Fibroblast of the aortic adventitia (primary cell): ENCODE measurements at regions not wholly inside any gene's neighbourhood (a gene's known extent, or its start where the extent isn't known, plus 50 kb on each side); places are given as distances from the start of the nearest gene placed in this dataset.

Source experiments
- DNase-seq: peaks from one replicate; pipeline ENCODE4 v3.0.0-alpha.2; 2010; ENCODE audit warnings: low read depth
- H3K4me3 ChIP-seq: 2 replicates; pipeline ENCODE4 v1.5.1; 2011; ENCODE audit warnings: low read depth, mild to moderate bottlenecking, control low read depth, low read length, moderate library complexity
- CTCF ChIP-seq: IDR thresholded peaks from 2 replicates; pipeline ENCODE4 v1.5.1; 2011; ENCODE audit warnings: mild to moderate bottlenecking, low read length, control low read depth, inconsistent platforms; ENCODE audit not compliant: insufficient read depth

GRCh38 chr3:181660337-181660736 is 51.4 kb upstream of the SOX2 start:
- no peak for DNase-seq
- no peak overlapping the region for H3K4me3 ChIP-seq

GRCh38 chr3:181637456-181637855 is 74.3 kb upstream of the SOX2 start:
- no peak overlapping the region for H3K4me3 ChIP-seq
- TF ChIP-seq CTCF = no peak
- peak; percentile 32 for DNase-seq

More at GRCh38 chr3:181660337-181660736, 51.4 kb upstream of the SOX2 start:
- TF ChIP-seq CTCF = no peak

DNA sequence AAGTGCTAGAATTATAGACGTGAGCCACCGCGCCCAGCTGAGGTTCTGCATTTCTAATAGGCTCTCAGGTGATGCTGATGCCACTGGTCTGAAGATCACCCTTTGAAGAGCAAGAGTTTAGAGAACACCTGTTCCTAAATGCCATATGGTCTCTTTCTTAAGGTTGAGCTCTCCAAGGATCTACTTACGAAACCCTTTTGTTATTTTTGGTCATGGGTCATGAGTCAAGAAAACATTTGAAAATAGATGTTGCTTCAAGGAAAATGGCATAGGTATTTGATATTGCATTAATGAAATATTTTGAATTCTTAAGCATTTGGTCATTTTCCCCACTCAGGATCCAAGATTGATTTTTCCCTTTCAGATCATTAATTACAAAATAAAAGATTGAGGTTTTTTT is 74.7 kb upstream of the SOX2 start:
- peak; percentile 57 for DNase-seq
- H3K4me3 ChIP-seq = no peak overlapping the region
- TF ChIP-seq CTCF = no peak

GRCh38 chr3:181635141-181635540 is 76.6 kb upstream of the SOX2 start:
- DNase-seq = no peak
- TF ChIP-seq CTCF = no peak
- no peak overlapping the region for H3K4me3 ChIP-seq

DNA sequence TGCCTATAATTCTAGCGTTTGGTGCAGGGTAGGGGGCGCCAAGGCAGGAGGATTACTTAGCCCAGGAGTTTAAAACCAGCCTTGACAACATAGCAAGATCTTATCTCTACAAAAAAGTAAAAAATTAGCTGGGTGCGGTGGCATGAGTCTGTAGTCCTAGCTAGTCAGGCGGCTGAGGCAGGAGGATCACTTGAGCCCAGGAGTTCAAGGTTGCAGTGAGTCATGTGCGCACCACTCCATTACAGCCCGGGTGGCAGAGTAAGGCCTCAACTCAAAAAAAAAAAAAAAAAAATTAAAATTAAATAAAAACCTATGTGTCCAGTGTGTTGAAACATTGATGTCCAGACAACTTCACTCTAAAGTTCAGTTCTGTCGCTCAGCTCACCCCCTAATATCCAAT is 78.2 kb upstream of the SOX2 start:
- no peak for TF ChIP-seq CTCF
- DNase-seq = no peak
- no peak overlapping the region for H3K4me3 ChIP-seq

- TF ChIP-seq CTCF = no peak
- H3K4me3 ChIP-seq = no peak overlapping the region
- peak; percentile 18 for DNase-seq
Measured at GRCh38 chr3:181631901-181632300, 79.8 kb upstream of the SOX2 start.

DNA sequence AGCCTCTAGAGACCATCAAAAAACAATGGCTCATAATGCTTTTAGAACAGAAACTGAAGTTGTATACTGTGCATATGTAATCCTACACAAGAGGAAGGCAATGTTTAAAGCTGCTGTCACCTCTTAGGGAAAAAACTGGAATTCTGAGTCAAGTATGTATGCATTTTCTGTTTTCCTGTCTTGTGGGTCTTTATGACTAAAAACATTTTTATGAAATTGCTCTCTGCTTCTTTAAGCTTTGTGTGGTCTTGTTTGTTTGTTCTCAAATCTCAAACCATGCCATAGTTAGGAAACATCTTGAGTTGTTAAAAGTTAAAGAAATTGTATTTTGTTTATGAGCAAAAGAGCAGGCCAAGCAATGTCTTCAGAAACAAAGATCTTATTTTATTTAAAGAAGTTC is 80.9 kb upstream of the SOX2 start:
- DNase-seq = peak; percentile 6
- no peak overlapping the region for H3K4me3 ChIP-seq
- TF ChIP-seq CTCF = no peak
